IPS-NIHi7 (cell line): ENCODE measurements at regions not wholly inside any gene's neighbourhood (a gene's known extent, or its start where the extent isn't known, plus 50 kb on each side); places are given as distances from the start of the nearest gene placed in this dataset.

Experiments
- DNase-seq: peaks from one replicate; pipeline ENCODE4 v3.0.0; 2012; ENCODE audit warnings: mixed read lengths; ENCODE audit errors: extremely low spot score

- DNase-seq: no peak
Measured at GRCh38 chr1:229062135-229062534, 208.8 kb upstream of the RAB4A start.

- DNase-seq: no peak
Measured at GRCh38 chr1:229063154-229063773, 207.6 kb upstream of the RAB4A start.

- DNase-seq: peak; percentile 12
Measured at GRCh38 chr1:229064320-229065168, 206.4 kb upstream of the RAB4A start.

GRCh38 chr1:229065613-229066012 is 205.3 kb upstream of the RAB4A start:
- DNase-seq: peak; percentile 1

GRCh38 chr1:229066591-229066990 is 204.3 kb upstream of the RAB4A start:
- DNase-seq: no peak

GRCh38 chr1:229067546-229067945 is 203.4 kb upstream of the RAB4A start:
- no peak for DNase-seq

- DNase-seq: no peak
Measured at GRCh38 chr1:229068270-229068987, 202.5 kb upstream of the RAB4A start.

GRCh38 chr1:229069176-229069575 is 201.7 kb upstream of the RAB4A start:
- DNase-seq: no peak

GRCh38 chr1:229070168-229070567 is 200.7 kb upstream of the RAB4A start:
- DNase-seq: no peak

GRCh38 chr1:229073251-229073650 is 197.7 kb upstream of the RAB4A start:
- no peak for DNase-seq

GRCh38 chr1:229075217-229075616 is 195.7 kb upstream of the RAB4A start:
- DNase-seq: no peak

GRCh38 chr1:229075716-229076115 is 195.2 kb upstream of the RAB4A start:
- DNase-seq: no peak

- DNase-seq: no peak
Measured at GRCh38 chr1:229076195-229076594, 194.7 kb upstream of the RAB4A start.

- no peak for DNase-seq
Measured at GRCh38 chr1:229079016-229079595, 191.8 kb upstream of the RAB4A start.

- DNase-seq: no peak
Measured at GRCh38 chr1:229080361-229080760, 190.6 kb upstream of the RAB4A start.

- DNase-seq: no peak
Measured at GRCh38 chr1:229085291-229085690, 185.6 kb upstream of the RAB4A start.

GRCh38 chr1:229086091-229086490 is 184.8 kb upstream of the RAB4A start:
- DNase-seq: no peak

- DNase-seq: no peak
Measured at GRCh38 chr1:229086686-229087085, 184.2 kb upstream of the RAB4A start.

- no peak for DNase-seq
Measured at GRCh38 chr1:229087339-229087738, 183.6 kb upstream of the RAB4A start.

- DNase-seq: no peak
Measured at GRCh38 chr1:229087906-229088305, 183.0 kb upstream of the RAB4A start.

- DNase-seq: no peak
Measured at GRCh38 chr1:229088711-229089110, 182.2 kb upstream of the RAB4A start.

GRCh38 chr1:229089586-229090208 is 181.2 kb upstream of the RAB4A start:
- DNase-seq: no peak
